ENCODE measurements at regions not wholly inside any gene's neighbourhood (a gene's known extent, or its start where the extent isn't known, plus 50 kb on each side); places are given as distances from the start of the nearest gene placed in this dataset.

GRCh38 chr4:112002248-112002661 is 143.0 kb upstream of the FAM241A start (continued):
- no peak for TF ChIP-seq SUZ12 (IDR thresholded peaks at IDR 0.05; ENCODE audit: unreplicated experiment)
- TF ChIP-seq GABPA (IDR thresholded peaks at IDR 0.05; ENCODE audit: low read depth): no peak
- TF ChIP-seq, protein P1, sequence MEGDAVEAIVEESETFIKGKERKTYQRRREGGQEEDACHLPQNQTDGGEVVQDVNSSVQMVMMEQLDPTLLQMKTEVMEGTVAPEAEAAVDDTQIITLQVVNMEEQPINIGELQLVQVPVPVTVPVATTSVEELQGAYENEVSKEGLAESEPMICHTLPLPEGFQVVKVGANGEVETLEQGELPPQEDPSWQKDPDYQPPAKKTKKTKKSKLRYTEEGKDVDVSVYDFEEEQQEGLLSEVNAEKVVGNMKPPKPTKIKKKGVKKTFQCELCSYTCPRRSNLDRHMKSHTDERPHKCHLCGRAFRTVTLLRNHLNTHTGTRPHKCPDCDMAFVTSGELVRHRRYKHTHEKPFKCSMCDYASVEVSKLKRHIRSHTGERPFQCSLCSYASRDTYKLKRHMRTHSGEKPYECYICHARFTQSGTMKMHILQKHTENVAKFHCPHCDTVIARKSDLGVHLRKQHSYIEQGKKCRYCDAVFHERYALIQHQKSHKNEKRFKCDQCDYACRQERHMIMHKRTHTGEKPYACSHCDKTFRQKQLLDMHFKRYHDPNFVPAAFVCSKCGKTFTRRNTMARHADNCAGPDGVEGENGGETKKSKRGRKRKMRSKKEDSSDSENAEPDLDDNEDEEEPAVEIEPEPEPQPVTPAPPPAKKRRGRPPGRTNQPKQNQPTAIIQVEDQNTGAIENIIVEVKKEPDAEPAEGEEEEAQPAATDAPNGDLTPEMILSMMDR (IDR thresholded peaks at IDR 0.05 in 2 of 3, conservative IDR thresholded peaks at IDR 0.05 in 1 of 3; ENCODE audit: control insufficient read depth in 2 of 3, extremely low read depth in 1 of 3, insufficient read depth in 1 of 3, low read depth in 3 of 3, low read length in 3 of 3): no peak
- no peak for TF ChIP-seq USF2 (IDR thresholded peaks at IDR 0.05; ENCODE audit: borderline replicate concordance, low read depth, low read length)
- TF ChIP-seq BCLAF1 (IDR thresholded peaks at IDR 0.05): no peak
- no peak for TF ChIP-seq BRCA1 (IDR thresholded peaks at IDR 0.05; ENCODE audit: low read depth, low read length)
- no peak for TF ChIP-seq NR2C1 (IDR thresholded peaks at IDR 0.05)
- TF ChIP-seq MEF2B (IDR thresholded peaks at IDR 0.05; ENCODE audit: partially characterized antibody, poor library complexity, severe bottlenecking): no peak
- TF ChIP-seq HDAC2 (IDR thresholded peaks at IDR 0.05): no peak
